ENCODE measurements at regions not wholly inside any gene's neighbourhood (a gene's known extent, or its start where the extent isn't known, plus 50 kb on each side); places are given as distances from the start of the nearest gene placed in this dataset.

DNA sequence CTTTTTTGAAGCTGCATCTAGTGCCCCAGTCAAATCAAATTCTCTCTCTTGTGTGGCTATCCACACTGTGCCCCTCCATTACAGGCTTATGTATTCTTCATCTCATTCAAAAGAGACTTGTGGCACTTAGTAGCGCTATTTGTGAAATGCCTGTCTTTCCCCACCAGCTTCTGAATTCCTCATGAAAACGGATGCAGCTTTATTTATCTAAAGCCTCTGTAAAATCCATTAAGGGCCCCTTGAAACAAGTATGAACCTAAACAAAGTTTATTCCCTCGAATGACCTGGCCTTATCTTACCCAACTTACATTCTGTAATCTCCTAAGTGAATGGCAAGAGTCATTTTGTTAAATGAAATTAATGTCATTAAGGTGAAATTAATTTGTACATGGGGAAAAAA, 417.4 kb upstream of the PIK3C3 start:
- TF ChIP-seq POLR2A (IDR thresholded peaks at IDR 0.05; ENCODE audit: low read depth, low read length), result no peak
- TF ChIP-seq, protein P1, sequence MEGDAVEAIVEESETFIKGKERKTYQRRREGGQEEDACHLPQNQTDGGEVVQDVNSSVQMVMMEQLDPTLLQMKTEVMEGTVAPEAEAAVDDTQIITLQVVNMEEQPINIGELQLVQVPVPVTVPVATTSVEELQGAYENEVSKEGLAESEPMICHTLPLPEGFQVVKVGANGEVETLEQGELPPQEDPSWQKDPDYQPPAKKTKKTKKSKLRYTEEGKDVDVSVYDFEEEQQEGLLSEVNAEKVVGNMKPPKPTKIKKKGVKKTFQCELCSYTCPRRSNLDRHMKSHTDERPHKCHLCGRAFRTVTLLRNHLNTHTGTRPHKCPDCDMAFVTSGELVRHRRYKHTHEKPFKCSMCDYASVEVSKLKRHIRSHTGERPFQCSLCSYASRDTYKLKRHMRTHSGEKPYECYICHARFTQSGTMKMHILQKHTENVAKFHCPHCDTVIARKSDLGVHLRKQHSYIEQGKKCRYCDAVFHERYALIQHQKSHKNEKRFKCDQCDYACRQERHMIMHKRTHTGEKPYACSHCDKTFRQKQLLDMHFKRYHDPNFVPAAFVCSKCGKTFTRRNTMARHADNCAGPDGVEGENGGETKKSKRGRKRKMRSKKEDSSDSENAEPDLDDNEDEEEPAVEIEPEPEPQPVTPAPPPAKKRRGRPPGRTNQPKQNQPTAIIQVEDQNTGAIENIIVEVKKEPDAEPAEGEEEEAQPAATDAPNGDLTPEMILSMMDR (IDR thresholded peaks at IDR 0.05; ENCODE audit: extremely low read depth in 1 of 2, insufficient read depth in 1 of 2, low read depth in 1 of 2, low read length in 2 of 2), result no peak
- TF ChIP-seq MYC (IDR thresholded peaks at IDR 0.05; ENCODE audit: low read depth, low read length), result no peak
- no peak for TF ChIP-seq EZH2 (IDR thresholded peaks at IDR 0.05; ENCODE audit: borderline replicate concordance, low read depth, low read length, severe bottlenecking)
- TF ChIP-seq POLR2AphosphoS5 (IDR thresholded peaks at IDR 0.05; ENCODE audit: insufficient read depth, low read depth, low read length), result no peak
- no peak for TF ChIP-seq JUN (IDR thresholded peaks at IDR 0.05; ENCODE audit: borderline replicate concordance, insufficient read depth, insufficient read length, low read depth)
- TF ChIP-seq, protein P2, sequence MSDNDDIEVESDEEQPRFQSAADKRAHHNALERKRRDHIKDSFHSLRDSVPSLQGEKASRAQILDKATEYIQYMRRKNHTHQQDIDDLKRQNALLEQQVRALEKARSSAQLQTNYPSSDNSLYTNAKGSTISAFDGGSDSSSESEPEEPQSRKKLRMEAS (IDR thresholded peaks at IDR 0.05; ENCODE audit: insufficient read depth, insufficient read length), result no peak
- TF ChIP-seq FOS (IDR thresholded peaks at IDR 0.05; ENCODE audit: borderline replicate concordance, insufficient read depth, low read length), result no peak

All from endothelial cell of umbilical vein (primary cell).